ENCODE measurements at regions not wholly inside any gene's neighbourhood (a gene's known extent, or its start where the extent isn't known, plus 50 kb on each side); places are given as distances from the start of the nearest gene placed in this dataset.

DNA sequence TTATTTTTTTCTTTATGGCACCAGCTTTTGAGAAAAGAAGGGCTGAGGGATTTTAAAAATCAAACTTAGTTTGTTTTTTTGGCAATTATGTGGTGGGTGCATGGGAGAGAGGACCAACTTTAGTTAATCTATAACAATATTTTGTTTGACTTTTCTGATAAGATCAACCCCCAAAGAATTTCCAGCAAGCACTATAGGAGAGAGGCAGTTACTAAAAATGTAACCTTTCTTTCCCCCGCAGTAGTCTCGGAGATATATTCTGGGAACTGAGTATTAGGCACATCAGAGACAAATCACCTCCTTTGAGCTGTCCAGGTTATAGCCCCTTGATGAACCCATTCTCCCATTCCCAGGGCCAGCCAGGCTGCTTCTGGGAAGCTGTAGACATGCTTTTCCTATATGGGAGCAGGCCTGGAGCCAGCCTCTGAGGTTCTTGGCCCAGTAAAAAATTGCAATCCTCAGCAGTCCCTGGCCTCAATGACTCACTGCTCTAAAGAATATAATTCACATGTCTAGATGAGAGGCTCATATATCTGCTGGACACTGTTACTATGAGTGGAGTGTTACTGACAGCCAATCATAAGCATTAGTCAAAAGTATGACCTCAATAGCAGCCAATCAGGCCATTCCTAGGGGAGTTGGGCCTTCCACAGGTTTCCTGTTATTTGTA is 138.3 kb upstream of the AGBL1 start:
- no peak for TF ChIP-seq GATA3 (IDR thresholded peaks at IDR 0.05; ENCODE audit: low read depth, low read length)
- TF ChIP-seq GATA2 (IDR thresholded peaks at IDR 0.05; ENCODE audit: low read depth, low read length) = no peak

DNA sequence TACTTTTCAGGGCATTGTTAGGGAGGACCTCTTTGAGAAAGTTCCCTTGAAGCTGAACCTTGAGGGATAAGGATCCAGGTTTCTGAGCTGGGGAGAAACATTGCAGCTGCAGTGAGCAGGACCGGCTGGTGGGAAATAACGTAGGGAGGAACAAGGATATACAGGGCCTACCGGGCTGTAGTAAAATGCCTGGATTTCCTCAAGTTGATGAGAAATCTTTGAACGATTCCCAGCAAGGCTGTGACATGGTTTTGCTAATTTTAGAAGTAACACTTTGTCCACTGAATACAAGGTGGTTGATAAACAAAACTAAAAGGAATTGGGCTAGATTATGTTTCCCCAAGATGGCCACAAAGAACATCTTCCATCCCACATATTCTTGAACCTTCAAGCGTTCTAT is 137.0 kb upstream of the AGBL1 start:
- no peak for TF ChIP-seq GATA2 (IDR thresholded peaks at IDR 0.05; ENCODE audit: low read depth, low read length)
- TF ChIP-seq GATA3 (IDR thresholded peaks at IDR 0.05; ENCODE audit: low read depth, low read length) = no peak

DNA sequence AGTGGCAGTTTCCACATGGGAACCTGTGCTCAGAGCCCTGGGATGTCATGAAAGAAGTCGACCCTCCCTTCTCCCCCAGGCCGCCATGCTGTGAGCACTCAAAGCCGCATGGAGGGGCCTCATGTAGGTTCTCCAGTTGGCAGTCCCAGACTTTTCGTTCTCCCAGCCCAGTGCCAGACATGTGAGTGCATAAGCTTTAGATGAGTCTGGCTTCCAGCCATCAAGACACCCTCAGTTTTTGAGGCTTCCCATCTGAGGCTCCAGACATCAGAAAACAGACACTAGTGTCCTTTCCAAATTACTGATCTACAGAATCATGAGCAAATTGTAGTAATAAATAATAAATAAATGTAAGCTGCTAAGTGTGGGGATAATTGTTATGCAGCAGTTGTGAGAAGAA is 136.5 kb upstream of the AGBL1 start:
- TF ChIP-seq GATA3 (IDR thresholded peaks at IDR 0.05; ENCODE audit: low read depth, low read length) = no peak
- no peak for TF ChIP-seq GATA2 (IDR thresholded peaks at IDR 0.05; ENCODE audit: low read depth, low read length)

DNA sequence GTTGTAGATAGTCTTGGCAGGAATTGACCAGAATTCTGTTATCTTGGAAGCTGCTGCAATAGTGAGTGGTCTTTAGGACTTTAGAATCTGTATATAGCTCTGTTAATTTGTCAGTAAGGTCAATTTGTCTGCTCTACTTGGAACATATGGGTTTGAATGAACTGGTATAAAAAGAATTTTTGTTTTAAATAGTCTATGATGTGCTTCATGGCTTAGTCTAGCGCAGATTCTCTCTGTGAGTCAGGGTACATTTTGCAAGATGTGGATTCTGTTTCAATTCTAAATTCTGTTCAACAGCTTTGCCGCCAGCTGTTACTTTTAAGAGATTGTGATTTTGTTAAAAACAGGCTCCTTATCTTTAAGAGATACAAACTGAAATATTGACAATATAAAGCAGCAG is 135.9 kb upstream of the AGBL1 start:
- TF ChIP-seq GATA3 (IDR thresholded peaks at IDR 0.05; ENCODE audit: low read depth, low read length) = no peak
- no peak for TF ChIP-seq GATA2 (IDR thresholded peaks at IDR 0.05; ENCODE audit: low read depth, low read length)

DNA sequence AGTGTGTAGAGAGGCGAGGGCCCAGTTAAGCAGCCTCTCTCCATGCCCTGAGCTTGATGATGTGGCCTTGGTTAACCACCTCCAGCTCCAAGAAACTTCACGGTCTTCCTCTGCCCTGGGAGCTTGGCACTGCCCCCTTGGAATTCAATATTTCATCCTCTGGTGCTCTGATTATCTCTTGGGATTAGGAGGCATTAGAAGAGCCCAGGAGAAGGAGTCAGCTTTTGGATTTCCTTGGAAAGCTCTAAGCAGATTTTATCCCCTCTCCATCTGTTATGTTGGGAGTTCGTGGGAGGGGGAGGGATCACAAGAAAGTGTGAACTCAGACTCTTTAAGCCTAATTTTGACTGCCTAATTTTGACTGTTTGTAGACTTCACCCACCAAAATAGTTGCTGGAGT is 132.7 kb upstream of the AGBL1 start:
- TF ChIP-seq GATA2 (IDR thresholded peaks at IDR 0.05; ENCODE audit: low read depth, low read length) (no peak), GATA3 (IDR thresholded peaks at IDR 0.05; ENCODE audit: low read depth, low read length) (no peak)

DNA sequence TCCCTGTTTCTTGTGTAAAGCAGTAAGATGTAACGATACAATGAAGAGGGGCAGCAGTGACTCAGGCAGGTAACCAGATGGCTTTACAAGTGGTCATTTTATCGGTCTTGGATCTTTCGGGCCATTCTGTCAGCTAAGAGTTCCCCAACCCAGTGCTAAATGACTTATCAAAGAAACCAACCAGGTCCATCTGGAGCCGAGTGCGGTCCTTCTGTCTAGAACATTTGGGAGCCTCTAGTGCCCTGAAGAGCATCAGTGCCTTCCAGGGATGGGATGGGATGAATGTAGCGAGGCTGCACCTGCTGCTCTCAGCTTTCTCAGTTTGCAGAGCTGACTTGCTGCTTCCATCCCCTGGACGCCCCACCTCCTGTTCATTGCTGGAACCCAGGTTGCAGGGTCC is 131.7 kb upstream of the AGBL1 start:
- TF ChIP-seq GATA2 (IDR thresholded peaks at IDR 0.05; ENCODE audit: low read depth, low read length) (no peak), GATA3 (IDR thresholded peaks at IDR 0.05; ENCODE audit: low read depth, low read length) (no peak)

DNA sequence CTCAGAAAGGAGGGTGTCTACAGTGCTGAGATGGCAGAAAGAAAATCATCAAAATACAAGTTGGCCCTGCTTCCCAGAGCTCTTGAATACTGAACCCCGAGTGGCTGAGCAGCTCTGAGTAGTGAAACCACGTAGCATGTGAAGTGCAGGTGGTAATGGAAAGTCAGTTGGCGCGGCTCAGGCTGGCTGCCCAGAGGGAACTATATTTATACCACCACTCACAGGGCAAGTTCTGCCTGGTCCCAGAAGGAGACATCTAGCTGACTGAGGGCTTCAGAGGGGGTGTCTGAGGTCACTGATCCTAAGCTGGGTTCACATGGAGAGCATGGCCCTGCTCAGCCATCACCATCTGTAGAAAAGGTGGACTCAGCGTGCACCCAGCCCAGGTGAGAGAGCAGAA is 129.6 kb upstream of the AGBL1 start:
- TF ChIP-seq GATA3 (IDR thresholded peaks at IDR 0.05; ENCODE audit: low read depth, low read length) (no peak), GATA2 (IDR thresholded peaks at IDR 0.05; ENCODE audit: low read depth, low read length) (no peak)

DNA sequence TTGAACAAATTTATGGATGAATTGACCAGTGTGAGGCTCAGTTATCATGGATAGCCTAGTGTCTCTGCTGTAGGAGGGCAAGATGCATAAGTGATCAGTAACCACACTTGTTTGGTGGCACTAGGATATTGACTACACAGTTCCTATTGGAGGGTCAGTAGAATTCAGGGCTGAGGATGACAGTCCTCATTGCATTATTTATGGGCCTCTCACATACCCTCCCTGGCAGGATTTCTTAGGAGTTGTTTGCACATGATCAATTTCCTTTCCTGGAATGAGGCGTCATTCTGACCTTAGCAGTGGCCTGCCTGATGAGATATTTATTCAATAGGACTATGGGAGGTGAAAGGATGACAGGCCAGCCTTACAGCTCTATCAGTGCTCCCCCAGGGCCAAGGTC is 125.1 kb upstream of the AGBL1 start:
- no peak for TF ChIP-seq GATA2 (IDR thresholded peaks at IDR 0.05; ENCODE audit: low read depth, low read length)
- no peak for TF ChIP-seq GATA3 (IDR thresholded peaks at IDR 0.05; ENCODE audit: low read depth, low read length)

DNA sequence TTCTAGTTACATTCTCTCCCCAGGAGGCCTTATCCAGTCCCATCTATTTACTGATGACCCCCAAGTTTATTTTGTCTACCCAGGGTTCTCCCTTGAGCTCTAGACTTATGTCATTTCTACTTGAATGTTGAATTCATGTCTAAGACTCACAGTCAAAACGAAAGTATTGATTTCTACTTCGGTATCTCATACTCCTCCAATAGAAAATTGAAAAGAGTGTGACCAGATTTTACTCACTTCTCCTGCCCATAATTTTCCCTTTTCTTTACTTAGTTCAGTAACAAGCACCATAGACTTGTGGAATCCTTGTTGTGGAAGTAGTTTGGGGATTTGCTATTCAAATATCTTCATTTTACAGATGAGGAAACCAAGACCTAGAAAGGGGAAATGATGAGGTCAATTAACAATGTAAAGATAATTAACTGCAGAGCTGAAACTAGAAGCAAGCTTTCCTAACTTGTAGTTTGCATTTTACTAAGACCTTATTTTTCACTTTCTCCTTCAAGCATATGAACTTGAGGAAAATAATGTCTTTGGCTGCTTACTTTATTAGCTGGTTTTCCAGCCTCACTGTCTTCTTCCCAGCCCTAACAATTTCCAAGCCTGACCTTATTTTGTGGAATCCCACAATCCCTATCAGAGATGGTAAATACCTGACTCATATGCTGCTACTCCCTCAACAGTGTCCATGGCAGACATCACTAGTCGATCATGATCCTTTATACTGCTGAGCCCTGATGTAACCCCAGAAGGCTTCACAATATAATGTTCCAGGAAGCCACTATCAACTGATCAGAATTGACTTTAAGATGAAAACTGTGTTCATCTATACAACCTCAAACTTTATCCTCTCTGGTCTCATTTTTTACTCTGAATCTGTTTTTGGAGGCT is 123.9 kb upstream of the AGBL1 start:
- TF ChIP-seq GATA2 (IDR thresholded peaks at IDR 0.05; ENCODE audit: low read depth, low read length) (no peak), GATA3 (IDR thresholded peaks at IDR 0.05; ENCODE audit: low read depth, low read length) (no peak)

DNA sequence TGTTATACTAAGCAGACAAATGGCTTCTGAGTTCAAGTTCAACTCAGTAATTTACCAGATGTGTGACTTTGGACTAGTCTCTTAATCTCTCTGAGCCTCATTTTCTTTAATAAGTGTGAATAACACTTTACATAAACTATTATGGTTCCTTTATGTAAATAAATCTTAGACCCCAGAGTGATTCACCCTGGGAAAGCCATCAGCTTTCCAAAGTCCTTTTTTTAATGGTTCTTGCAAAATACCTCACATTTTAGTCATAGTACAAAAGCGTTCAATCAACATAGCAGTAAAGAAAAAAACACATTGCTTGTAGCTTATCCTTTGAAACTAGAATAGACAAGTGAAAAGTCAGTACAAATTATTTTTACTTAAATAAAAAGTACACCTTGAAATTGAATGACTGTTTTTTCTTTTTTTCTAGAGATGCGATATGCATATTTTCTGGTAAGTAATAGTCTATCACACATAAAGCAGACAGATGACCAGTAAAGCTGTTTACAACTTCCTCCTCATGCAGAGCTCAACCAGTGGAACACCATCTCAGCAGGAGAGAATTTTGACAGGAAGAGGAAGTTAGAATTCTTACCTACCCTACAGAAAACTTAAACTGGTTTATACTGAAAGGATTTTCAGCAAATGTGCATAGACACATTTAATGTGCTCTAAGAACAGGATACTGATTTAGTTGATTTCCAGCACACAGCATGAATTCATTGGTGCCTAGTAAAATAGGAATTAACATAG is 123.0 kb upstream of the AGBL1 start:
- TF ChIP-seq GATA3 (IDR thresholded peaks at IDR 0.05; ENCODE audit: low read depth, low read length) (no peak), GATA2 (IDR thresholded peaks at IDR 0.05; ENCODE audit: low read depth, low read length) (no peak)

DNA sequence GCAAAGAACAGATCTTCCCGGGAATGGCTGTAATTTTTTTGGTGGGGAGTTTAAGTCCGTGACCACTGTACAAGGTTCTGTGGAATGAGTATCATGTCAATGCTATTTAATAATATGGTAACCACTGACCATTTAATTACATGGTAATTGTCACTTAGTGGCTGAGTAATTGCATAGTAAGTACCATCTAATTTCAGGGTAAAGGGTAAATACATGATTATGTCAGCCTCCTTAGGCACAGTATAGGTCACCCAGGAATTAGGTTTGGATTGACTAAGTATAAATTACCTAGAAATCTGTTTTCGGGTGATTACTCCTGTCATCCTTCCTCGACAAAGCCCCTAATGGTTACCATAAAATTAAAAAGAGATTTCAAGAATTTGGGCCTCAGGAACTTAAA is 120.1 kb upstream of the AGBL1 start:
- TF ChIP-seq GATA2 (IDR thresholded peaks at IDR 0.05; ENCODE audit: low read depth, low read length) = no peak
- no peak for TF ChIP-seq GATA3 (IDR thresholded peaks at IDR 0.05; ENCODE audit: low read depth, low read length)

DNA sequence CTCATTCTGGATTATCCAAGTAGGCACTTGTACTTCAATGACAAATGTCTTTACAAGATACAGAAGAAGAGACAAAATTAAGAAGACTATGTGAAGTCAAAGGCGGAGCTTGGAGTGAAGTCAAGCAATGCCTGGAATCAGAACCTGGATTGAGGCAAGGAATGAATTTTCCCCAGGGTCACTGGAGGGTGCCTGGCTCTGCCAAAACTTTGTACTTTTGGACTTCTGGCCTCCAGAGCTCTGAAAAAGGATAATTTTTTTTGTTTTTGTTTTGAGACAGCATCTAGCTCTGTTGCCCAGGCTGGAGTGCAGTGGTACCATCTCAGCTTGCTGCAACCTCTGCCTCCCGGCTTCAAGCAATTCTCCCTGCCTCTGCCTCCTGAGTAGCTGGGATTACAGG is 119.3 kb upstream of the AGBL1 start:
- TF ChIP-seq GATA2 (IDR thresholded peaks at IDR 0.05; ENCODE audit: low read depth, low read length) (no peak), GATA3 (IDR thresholded peaks at IDR 0.05; ENCODE audit: low read depth, low read length) (no peak)

DNA sequence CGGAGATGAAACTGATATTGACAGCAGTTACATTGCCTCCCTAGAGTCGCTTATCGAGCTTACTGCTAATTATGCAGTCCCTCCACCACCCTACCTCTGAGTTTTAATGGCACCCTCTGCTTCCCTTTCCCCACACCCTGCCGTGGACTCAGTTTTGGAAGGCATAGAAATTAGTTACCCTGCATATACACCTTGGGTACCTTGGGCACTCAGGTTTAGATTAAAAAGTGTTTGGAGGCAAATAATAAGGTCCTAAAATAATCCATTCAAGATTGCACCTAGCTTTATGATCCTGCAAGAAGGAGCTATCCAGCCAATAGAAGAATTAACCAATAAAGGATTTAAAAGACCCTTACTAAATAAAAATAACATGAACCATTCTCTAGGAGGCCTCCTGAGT is 117.8 kb upstream of the AGBL1 start:
- no peak for TF ChIP-seq GATA3 (IDR thresholded peaks at IDR 0.05; ENCODE audit: low read depth, low read length)
- TF ChIP-seq GATA2 (IDR thresholded peaks at IDR 0.05; ENCODE audit: low read depth, low read length) = no peak

DNA sequence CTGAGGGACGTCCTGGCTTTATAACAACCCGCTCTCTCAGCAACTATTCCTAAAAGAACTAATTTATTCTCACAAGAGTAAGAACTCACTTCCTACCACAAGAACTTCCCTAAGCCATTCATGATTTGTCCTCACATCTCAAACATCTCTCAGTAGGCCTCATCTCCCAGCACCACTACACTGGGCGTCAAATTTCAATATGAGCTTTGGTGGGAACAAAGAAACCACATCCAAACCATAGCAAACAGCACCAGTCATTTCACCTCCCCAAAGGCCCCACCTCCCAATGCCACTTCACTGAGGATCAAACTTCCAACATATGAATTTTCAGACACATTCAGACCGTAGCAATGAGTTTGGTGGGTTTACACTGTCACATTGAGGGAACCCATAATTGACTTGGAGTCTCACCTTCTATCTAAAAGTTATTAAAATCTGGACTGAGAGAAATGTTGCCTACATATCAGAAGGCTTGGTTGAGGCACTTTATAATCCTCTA is 116.4 kb upstream of the AGBL1 start:
- TF ChIP-seq GATA2 (IDR thresholded peaks at IDR 0.05; ENCODE audit: low read depth, low read length) = no peak
- no peak for TF ChIP-seq GATA3 (IDR thresholded peaks at IDR 0.05; ENCODE audit: low read depth, low read length)

All from SH-SY5Y (cell line).